GM19324 (cell line): ENCODE measurements at regions not wholly inside any gene's neighbourhood (a gene's known extent, or its start where the extent isn't known, plus 50 kb on each side); places are given as distances from the start of the nearest gene placed in this dataset.
"Not testable (repeated sequence)": the region's sequence is repeated elsewhere in the genome, so short reads cannot be mapped to it uniquely, and the experiment has no call there.

ENCODE experiments used
- ATAC-seq: cut with Tn5 transposase; IDR thresholded peaks from one replicate; pipeline ENCODE4 v1.9.1; 2021; ENCODE audit warnings: mild to moderate bottlenecking, moderate library complexity; ENCODE audit not compliant: unreplicated experiment, low FRiP score

DNA sequence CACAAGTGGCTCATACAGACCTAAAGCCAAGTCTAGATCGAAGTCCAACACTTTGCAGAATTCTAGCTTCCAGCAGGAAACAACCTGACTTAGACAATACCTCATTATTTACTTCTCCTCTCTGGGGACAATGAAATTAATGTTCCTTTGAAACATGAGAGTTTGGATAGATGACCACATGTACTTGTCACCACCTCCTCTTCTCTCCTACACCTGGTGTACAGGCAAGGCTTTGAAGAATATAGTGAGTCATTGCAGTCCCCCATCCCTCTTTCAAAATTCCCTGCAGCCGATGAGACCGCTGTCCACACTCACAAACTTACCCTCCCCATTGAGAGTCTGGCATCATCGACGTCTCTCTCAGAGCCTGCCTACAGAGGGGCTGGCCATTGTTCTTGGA lies 189.0 kb upstream of the HES1 start:
- no peak for ATAC-seq

DNA sequence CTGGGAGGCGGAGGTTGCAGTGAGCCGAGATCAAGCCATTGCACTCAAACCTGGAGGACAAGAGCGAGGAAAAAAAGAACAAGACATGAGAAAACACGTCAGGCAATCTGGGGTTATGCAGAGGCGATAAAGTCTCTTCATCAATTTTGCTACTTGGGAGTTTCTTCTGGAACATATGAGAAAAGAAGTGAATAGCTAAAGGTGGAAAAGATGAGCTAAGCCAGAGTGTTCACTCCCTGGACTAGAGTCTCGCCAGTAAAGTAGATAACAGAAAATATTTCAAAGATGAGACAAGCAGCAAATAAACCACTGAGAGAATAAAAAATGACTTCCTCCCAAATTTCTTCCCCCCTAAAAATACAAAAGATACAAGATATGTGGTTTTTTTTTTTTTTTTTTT lies 188.4 kb upstream of the HES1 start:
- ATAC-seq, result no peak

DNA sequence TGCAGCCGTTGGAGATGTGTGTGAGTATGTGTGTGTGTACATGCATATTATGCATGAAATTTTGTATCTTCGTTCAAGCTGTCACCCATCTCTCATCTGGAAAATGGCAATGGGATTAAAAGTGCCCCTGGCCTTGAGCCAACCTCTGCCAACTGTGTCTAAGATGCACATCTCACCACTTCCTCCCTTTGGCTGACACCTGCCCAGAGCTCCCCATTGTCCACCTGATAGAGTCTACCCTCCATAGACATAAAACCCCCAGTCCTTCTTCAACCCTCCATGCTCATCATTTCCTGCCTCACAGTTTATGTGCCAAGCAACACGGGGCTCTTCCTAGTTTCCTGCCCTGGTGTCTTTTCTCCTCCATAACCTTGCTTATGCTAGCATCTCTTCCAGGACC lies 187.5 kb upstream of the HES1 start:
- ATAC-seq, result no peak

DNA sequence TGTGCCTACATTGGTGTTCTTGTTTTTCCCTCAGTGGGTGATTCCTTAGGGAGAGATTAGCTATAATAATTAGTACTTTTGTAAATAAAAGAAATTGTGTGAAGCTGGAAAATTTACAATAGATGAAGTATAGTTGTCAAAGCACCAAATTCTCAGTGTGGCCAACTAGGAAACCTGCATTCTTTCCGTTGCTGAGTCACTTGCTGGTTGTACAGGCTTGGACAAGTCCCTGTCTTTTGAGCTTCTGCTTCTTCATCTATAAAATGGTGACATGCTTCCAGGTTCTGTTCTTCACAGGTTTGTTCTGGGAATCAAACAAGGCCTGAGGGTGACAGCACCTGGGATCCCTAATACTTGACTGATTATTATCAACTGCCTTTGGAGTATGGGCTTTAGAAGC lies 184.1 kb upstream of the HES1 start:
- no peak for ATAC-seq

DNA sequence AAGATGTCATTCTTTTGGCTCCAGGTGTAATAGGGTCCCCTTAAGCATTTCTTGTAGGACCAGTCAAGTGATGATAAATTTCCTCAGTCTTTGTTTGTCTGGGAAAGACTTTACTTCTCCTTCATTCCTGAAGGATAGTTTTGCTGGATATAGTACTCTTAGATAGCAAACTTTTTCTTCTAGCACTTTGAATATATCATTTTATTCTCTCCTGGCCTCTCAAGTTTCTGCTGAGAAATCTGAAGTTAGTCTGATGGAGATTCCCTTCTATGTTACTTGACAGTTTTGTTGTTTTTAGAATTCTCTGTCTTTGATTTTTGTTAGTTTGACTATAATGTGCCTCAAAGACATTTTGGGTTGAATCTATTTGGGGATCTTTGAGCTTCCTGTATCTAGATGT lies 181.2 kb upstream of the HES1 start:
- no peak for ATAC-seq

DNA sequence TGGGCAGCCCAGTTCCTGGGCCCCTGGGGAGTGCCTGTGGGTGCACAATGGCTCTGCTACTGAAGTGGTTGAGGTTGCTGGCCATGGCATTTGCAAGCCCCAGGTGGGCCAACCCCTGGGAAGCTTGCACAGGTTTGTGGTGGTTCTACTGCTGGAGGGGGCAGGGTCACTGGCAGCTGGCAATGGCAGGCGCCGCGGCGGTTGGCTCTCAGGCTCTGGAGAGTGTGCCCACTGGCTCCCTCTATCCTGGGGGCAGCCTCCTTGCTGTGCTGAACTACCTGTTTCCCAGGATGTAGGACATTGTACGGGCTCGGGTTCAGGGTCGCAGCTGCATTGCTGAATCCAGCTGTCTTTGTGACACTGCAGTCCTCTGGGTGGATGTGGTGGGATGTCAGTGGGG lies 180.2 kb upstream of the HES1 start:
- ATAC-seq, result no peak

DNA sequence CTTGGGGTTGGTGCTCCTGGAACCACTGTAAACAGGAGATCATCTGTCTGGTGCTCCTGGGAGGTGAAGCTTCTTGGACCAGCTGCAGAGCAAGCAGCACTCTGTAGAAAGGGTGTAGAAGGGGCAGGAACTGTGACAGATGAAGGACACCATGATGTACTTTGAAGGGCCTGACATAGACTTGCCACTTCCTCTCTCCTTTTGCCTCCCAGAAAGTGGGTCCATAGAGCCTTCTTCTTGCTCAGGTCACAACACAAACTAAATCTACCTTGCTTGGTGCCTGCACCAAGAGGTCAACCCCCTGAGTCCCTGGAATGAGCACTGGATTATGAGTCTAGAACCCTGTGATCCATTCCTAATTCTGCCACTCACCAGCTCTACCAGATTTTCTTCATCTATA lies 176.1 kb upstream of the HES1 start:
- no peak for ATAC-seq

DNA sequence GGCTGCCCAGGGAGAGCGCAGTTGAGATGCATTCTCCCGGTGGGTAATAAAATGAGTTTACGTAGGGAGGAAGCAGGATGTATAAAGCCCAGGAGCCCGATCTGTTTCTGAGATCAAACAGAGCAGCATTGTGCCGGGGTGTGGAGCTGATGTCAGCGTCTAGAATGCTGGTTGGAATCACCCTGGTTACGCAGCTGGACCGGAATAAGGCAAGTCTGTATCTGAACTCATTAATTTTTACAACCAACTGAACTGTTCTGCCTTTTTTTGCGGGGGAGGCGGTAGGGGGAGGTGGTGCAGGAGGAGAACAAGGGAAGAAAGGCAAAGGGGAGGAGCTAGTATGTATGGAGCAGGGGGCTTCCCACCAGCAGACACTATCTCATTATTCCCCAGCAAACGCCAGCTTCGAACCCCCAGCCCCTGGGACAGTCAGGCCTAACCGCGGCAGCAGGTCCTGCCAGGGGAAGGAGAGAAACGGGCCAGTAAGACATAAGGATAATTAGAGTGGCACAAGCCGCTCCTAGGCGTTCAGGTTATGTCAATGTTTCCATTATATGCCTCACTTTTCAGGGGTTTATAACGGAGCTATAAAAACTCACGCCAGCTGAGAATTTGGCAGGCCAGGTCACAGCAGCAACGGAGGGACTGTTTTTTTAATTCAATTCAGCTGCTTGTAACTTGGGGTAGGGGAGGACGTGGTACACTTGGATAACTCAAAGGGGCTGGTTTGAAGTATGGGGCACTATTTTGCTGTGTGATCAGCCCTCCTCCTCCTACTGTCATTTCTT lies 175.3 kb upstream of the HES1 start:
- no peak for ATAC-seq

DNA sequence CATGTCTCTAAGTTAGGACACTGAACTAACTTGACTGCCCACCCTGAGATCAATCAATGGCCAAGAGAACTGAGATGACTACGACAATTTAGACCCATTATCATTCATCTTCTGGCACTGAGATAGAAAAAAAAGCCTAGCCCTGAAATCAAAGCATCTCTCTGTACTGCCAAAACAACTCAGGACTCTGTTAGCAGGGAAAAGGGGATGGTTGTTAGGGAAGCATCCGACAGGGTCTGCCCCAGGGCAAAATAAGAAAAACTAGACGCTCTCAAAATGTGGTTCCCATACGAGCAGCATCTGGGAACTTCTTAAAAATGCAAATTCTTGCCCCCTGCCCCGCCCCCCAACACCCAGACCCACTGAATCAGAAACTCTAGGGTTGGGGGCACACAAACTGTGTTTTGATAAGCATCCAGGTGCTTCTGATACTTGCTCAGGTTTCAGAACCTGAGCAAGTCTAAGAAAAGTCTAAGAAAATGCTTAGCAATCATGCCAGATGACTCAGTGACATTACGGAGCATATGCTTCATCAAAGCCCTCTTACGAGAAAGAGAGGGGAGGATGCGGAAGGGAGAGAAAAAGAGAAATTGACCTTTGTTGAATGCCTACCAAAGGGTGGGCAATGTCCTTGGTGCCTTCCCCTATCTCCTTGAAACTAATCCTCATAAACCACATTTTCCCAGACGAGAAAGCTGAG lies 172.8 kb upstream of the HES1 start:
- ATAC-seq, result no peak

DNA sequence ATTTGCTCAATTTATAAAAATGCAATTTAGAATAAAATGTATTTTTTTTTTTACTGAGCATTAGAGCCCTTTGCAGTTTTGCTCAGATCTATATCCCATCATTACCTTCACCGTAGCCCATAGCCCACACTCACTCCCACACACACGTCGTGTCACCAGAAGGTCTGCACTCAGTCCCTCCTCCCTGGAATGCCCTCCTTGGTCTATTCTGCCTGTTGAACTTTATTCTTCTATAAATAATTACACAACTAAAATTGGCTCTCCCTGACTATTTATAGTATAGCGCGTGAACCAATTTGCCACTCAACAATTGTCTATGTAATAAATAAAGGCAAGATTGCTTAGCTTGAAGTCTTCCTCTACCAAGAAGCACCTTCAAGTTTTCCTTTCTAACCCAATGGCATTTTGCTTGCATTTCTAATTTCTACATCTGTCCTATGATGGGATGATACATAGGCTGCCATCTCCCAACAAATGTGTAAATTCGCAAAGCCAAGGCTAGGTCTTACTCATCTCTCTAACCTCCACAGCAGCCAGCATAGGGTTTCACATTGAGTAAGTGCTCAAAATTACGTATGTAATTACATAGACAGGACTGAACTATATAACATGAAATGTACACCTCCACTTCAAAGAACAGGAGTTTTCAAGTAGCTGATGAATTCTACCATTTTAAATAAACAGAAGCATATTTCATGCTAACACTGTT lies 172.0 kb upstream of the HES1 start:
- no peak for ATAC-seq

DNA sequence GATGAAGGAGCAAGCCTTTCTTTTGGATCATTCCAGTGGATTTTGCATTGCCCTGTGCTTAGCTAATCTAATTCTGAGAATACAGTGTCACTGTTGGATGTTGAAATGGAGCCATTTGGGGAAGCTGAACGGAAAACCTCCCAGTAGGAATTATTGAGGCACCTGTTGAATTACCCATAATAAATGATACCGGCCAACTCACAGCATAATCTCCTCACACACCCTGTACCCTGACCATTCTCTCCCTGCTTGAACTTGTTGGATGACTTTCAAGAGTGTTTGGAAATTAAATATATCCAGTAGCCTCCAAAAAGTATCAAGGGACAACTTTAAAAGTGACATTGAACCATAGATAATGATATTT lies 171.4 kb upstream of the HES1 start:
- ATAC-seq, result no peak

DNA sequence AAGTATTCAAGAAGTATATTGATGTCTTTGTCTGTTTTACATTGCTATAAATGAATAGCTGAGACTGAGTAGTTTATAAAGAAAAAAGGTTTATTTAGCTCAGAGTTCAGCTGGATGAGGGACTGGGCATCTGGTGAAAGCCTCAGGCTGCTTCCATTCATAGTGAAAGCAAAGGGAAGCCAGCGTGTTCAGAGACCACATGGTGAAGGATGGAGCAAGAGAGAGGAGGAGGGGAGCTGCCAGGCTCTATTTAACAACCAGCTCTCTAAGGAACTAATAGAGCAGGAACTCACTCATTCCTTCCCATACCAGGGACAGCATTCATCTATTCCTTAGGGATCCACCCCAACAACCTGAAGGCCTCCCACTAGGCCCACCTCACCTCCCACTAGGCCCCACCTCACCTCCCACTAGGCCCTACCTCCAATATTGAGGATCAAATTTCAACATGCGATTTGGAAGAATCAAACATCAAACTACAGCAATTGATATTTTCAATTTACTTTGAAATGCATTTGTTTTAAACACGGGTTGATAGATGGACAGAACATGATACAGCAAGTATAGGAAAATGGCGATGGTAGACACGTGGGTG lies 167.5 kb upstream of the HES1 start:
- ATAC-seq, result no peak

DNA sequence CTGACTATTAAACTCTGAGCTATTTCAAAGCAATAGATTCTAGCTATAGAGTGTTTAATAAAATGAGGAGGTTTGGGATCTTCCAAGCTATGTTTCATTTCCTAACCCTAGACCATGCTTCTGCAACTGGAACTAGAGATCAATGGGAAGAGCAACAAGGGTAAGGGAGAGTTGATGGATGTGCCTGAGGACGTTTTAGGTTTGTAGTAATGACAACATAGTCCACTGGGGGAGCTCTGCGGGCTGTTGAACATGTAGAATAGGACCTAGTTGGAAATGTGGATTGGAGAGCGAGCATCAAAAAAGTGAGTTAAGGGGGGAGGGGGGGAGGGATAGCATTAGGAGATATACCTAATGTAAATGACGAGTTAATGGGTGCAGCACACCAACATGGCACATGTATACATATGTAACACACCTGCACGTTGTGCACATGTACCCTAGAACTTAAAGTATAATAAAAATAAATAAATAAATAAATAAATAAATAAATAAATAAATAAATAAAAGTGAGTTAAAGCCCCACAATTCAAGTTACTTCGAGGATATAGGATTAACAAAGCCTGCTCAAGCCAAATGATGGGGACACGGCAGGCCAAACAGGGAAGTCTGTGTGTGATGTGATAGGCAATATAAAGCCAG lies 165.7 kb upstream of the HES1 start:
- not testable (repeated sequence) for ATAC-seq

DNA sequence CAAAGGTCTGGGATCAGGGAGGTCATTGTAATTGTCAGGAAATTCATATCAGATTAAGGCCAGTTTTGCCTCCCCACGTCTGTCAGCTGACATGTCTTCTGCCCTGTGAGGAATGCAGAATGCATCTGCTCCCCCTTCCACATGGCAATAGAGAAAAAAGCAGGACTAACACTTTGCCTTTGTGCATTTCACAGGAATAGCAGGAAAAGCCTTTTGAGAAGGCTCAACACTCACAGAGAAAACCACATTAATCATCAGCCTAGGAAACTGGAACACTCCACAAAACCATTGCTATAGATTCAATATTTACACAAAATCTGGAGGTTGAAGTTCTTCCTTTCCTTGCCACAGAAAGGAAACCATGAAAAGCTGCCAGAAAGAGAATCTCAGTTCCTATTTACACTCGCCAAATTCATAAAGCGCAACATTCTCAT lies 165.2 kb upstream of the HES1 start:
- ATAC-seq, result no peak

DNA sequence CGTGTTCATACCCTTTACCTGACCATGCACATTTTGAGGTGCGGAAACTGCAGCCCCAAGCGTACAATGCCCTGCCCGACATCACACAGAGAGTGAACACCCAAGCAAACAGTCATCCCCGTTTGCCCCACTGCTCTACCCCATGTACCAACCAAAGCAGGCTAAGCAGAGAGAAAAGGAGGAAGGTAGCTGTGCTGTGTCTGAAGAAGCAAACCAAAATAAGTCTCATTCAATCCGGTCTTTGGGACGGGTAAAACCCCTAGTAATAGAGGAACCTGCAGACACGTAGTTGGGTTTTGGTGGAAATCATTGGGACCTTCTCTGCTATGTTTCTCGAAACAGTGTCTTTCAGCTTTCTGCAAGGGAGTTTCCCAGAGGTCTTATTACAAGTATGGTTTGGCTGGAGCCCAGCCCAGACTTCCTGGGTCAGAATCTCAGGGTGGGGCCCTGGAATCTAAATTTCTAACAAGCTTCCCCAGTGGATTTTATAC lies 164.6 kb upstream of the HES1 start:
- ATAC-seq, result no peak

DNA sequence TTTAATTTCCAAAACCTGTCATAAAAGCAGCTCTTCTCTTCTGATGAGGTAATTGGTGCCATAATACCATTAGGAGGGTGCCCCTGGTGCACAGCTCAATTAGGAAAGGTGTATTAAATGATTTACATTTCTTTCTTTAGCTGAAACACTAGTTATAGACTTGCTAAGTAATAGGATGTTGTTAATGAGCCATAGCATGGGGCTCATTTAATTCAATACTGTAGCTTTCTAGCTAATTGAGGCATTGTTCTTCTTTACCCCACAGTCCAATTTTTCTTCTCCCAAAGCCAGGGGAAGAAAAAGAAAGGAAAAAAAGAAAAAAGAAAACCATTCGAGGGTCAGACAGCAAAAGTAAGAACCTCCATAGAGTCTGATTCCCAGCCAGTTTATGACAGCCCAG lies 164.0 kb upstream of the HES1 start:
- no peak for ATAC-seq

DNA sequence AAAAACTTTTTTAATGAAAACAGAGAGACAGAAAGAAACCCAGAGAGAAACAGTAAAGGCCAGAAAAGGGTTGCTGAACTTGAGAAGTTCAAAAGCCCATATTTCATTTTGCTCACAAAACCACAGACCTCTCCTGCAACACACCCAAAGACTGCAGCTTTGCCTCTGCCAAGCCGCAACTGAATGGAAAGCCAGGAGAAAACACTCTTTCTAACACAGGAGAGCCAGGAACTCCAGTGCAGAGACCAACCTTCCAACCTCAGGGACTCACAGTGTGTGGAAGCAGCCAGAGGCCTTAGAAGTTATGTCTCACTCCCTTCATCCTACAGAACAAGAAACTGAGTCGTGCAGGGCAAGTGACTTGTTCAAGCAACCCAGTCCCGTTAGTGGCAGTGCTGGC lies 163.1 kb upstream of the HES1 start:
- ATAC-seq, result no peak

DNA sequence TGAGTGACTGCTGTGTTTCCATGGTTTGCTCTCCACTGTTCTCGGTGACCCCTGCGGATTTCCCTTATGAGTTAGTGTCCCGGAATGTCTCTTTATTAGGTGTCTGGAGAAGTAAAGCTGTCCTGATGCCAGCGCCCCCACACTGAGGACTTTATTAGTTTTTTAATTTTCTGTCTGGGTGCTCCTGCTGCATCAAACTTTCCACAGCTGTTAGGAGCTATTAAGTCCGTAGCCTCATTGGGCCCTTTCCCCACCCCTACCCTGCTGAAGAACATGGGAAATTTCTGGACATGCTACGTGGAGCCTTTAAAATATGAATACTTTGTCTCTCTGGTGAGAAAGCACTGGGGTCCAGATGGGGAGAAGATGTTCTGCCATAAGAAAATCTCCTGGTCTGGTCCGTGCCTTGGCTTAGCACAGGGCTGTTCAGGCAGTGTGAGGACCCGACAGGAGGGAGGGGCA lies 161.7 kb upstream of the HES1 start:
- no peak for ATAC-seq

DNA sequence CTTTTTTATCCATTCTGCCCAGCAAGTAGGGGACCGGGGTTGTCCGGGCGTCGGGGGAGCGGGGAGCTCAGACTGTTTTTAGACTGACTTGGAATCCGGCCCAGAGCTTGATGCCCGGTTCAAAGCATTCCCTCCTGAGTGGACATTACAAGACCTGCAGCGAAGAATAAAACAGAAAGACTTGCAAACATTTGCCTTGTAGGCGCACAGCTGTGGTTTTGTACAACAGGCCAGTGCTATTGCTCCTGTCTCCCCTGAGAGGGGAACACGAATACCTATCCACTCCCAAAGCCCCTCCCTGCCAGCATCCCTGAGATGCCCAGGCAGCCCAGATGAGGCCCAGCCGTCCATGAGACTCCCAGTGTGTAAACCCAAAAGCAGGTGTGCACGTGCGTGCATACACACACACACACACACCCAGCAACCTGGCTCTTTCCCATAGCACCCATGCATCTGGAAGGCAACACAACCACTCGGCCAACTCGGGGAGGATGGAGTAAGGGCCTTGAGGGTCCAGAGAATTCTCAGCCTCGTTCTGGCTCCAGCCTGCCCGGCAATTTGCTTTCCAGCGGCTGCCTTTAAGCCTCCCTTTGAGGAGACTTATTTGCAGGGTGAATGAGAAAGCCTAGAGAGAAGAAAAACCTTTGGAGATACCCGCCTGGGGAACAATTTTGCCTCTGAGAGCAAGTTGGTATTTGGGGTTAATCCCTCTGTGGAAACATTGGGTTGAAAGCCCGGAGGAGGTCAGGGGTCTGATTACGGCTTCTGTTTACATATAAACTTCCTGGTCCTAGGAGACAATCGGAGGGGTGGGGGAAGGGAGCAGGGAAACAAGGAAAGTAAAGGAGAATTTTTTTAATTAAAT lies 161.0 kb upstream of the HES1 start:
- no peak for ATAC-seq

DNA sequence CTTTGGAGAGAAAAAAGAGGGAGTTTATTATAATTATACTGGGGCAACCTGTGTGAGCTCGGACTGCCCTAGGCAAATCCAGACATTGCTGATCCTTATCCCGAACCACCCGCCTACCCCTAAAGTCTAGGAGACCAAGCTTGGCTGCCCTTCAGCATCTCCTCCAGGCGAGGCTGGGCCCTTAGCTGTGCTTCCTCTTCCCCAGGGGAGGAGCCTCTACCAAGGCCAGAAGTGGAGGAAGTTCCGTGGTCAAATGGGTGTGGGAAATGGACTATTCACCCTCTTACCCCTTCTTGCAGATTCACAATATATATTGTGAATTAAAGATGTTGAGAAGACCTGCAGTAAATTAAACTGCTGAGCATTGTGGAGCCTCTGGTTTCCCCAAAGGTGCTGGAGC lies 158.3 kb upstream of the HES1 start:
- no peak for ATAC-seq
